Esophagus muscularis mucosa (tissue), 4 donors: ENCODE measurements at regions not wholly inside any gene's neighbourhood (a gene's known extent, or its start where the extent isn't known, plus 50 kb on each side); places are given as distances from the start of the nearest gene placed in this dataset.

ENCODE experiments used
- EP300 ChIP-seq: sonication (generic); formaldehyde crosslinking; IDR thresholded peaks from one replicate; pipeline ENCODE4 v1.6.1; 2017; ENCODE audit warnings: antibody characterized with exemption
- POLR2A ChIP-seq: fragments of 450-650 bp; IDR thresholded peaks from one replicate; pipeline ENCODE4 v1.6.1; 2017; ENCODE audit warnings: antibody characterized with exemption, moderate library complexity, mild to moderate bottlenecking, low read depth
- TF ChIP-seq, protein P1 (sequence below), 3 experiments: fragments of 200-600 bp in 2 of 3; fragments of 450-650 bp in 1 of 3; sonication (generic) in 2 of 3; IDR thresholded peaks; one replicate each; pipeline ENCODE4 v1.5.1; 2017 to 2019; ENCODE audit warnings: antibody characterized with exemption in 3 of 3, mild to moderate bottlenecking in 2 of 3, moderate library complexity in 1 of 3

DNA sequence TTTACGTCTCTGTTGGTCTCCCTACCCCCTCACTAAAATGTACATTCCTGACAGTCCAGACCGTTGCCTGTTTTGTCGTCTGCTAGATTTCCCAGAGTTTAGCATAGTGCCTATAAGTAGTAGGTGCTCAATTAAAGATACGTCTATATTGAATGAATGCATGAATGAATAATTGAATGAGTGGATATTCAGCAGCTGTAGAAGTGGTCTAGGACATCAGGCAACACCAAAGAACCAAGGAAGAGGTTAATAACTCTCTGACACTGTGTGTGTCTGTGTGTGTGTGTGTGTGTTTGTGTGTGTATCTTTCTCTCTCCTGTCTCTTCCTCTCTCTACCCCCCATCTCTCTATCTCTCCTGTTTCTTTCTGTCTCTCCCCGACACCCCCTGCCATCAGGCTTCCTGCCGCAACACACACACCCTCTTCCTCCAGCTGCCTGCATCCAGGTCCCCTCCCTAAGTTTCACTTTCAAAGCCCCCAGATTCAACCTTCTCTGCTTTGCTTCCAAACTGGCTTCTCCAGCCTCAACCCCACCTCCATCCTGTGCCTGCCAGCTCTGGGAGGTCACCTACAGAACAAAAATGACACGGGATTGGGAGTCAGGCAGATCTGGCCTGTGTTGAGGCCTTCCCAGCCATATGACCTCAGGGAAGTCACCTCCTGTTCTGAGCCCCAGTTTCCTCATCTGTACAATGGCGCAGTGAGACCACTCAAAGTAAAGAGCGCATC lies 119.9 kb upstream of the NCOR2 start:
- TF ChIP-seq, protein P1, sequence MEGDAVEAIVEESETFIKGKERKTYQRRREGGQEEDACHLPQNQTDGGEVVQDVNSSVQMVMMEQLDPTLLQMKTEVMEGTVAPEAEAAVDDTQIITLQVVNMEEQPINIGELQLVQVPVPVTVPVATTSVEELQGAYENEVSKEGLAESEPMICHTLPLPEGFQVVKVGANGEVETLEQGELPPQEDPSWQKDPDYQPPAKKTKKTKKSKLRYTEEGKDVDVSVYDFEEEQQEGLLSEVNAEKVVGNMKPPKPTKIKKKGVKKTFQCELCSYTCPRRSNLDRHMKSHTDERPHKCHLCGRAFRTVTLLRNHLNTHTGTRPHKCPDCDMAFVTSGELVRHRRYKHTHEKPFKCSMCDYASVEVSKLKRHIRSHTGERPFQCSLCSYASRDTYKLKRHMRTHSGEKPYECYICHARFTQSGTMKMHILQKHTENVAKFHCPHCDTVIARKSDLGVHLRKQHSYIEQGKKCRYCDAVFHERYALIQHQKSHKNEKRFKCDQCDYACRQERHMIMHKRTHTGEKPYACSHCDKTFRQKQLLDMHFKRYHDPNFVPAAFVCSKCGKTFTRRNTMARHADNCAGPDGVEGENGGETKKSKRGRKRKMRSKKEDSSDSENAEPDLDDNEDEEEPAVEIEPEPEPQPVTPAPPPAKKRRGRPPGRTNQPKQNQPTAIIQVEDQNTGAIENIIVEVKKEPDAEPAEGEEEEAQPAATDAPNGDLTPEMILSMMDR (IDR thresholded peaks at IDR 0.05): no peak
- TF ChIP-seq EP300 (no peak), POLR2A (no peak)
